IMR-90 (cell line): ENCODE measurements at regions not wholly inside any gene's neighbourhood (a gene's known extent, or its start where the extent isn't known, plus 50 kb on each side); places are given as distances from the start of the nearest gene placed in this dataset.

Experiments
- CEBPB ChIP-seq: IDR thresholded peaks from 2 replicates; pipeline ENCODE4 v1.6.1; 2012; ENCODE audit warnings: low read depth, low read length, improper control_type of control experiment
- MAZ ChIP-seq: IDR thresholded peaks from 2 replicates; pipeline ENCODE4 v1.6.1; 2012; ENCODE audit warnings: low read depth, mild to moderate bottlenecking, low read length, improper control_type of control experiment, moderate library complexity, borderline replicate concordance
- MXI1 ChIP-seq: IDR thresholded peaks from 2 replicates; pipeline ENCODE4 v1.6.1; 2012; ENCODE audit warnings: low read depth, mild to moderate bottlenecking, low read length, moderate library complexity, borderline replicate concordance
- NFE2L2 ChIP-seq: fragments of 150-350 bp; IDR thresholded peaks from 2 replicates; pipeline ENCODE4 v1.6.1; 2016; ENCODE audit warnings: low read depth, mild to moderate bottlenecking, low read length
- POLR2A ChIP-seq: IDR thresholded peaks from 2 replicates; pipeline ENCODE4 v1.6.1; 2012; ENCODE audit warnings: mild to moderate bottlenecking, low read depth, low read length
- RCOR1 ChIP-seq: IDR thresholded peaks from 2 replicates; pipeline ENCODE4 v1.6.1; 2012; ENCODE audit warnings: mild to moderate bottlenecking, low read length, improper control_type of control experiment; ENCODE audit not compliant: insufficient replicate concordance
- RFX5 ChIP-seq: IDR thresholded peaks from 2 replicates; pipeline ENCODE4 v1.8.0; 2012; ENCODE audit warnings: low read depth, mild to moderate bottlenecking, low read length, moderate library complexity
- SMC3 ChIP-seq: fragments of 150-350 bp; IDR thresholded peaks from 2 replicates; pipeline ENCODE4 v1.6.1; 2016; ENCODE audit warnings: low read depth, mild to moderate bottlenecking, antibody characterized with exemption, low read length, moderate library complexity
- TF ChIP-seq, protein P1 (sequence below): fragments of 150-350 bp; IDR thresholded peaks from 2 replicates; pipeline ENCODE4 v1.6.1; 2016; ENCODE audit warnings: low read depth, mild to moderate bottlenecking, low read length, moderate library complexity, borderline replicate concordance
- TF ChIP-seq, protein P2 (sequence below): conservative IDR thresholded peaks from 2 replicates; pipeline ENCODE4 v1.5.1; 2012; ENCODE audit warnings: mild to moderate bottlenecking, low read depth, low read length, improper control_type of control experiment

DNA sequence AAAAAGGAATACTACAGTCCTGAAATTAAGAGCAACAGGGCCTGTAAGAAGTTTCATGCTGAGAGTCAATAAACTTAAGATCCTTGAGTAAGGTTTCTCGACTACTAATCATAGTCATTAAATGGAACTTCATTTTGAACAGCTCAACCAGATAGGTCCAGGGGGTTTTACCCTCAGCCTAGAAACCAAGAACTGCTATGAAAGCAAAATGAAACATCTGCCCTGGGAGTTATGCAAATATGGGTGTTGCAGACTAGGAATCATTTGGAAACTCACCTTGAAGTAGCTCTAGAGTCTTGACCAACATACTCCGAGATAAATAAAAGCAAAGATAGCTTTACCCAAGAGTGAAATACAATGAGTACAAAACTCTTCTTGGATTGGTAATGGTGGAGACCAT lies 128.0 kb downstream of the HGF start:
- no peak for TF ChIP-seq POLR2A
- TF ChIP-seq RFX5, result no peak
- TF ChIP-seq, protein P1, sequence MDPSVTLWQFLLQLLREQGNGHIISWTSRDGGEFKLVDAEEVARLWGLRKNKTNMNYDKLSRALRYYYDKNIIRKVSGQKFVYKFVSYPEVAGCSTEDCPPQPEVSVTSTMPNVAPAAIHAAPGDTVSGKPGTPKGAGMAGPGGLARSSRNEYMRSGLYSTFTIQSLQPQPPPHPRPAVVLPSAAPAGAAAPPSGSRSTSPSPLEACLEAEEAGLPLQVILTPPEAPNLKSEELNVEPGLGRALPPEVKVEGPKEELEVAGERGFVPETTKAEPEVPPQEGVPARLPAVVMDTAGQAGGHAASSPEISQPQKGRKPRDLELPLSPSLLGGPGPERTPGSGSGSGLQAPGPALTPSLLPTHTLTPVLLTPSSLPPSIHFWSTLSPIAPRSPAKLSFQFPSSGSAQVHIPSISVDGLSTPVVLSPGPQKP, result no peak
- TF ChIP-seq, protein P2, sequence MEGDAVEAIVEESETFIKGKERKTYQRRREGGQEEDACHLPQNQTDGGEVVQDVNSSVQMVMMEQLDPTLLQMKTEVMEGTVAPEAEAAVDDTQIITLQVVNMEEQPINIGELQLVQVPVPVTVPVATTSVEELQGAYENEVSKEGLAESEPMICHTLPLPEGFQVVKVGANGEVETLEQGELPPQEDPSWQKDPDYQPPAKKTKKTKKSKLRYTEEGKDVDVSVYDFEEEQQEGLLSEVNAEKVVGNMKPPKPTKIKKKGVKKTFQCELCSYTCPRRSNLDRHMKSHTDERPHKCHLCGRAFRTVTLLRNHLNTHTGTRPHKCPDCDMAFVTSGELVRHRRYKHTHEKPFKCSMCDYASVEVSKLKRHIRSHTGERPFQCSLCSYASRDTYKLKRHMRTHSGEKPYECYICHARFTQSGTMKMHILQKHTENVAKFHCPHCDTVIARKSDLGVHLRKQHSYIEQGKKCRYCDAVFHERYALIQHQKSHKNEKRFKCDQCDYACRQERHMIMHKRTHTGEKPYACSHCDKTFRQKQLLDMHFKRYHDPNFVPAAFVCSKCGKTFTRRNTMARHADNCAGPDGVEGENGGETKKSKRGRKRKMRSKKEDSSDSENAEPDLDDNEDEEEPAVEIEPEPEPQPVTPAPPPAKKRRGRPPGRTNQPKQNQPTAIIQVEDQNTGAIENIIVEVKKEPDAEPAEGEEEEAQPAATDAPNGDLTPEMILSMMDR, result no peak
- TF ChIP-seq SMC3, result no peak
- no peak for TF ChIP-seq RCOR1
- no peak for TF ChIP-seq MAZ
- TF ChIP-seq MXI1, result no peak
- no peak for TF ChIP-seq NFE2L2
- TF ChIP-seq CEBPB, result no peak
